Rectal smooth muscle tissue (tissue), 1 donor: ENCODE measurements at regions not wholly inside any gene's neighbourhood (a gene's known extent, or its start where the extent isn't known, plus 50 kb on each side); places are given as distances from the start of the nearest gene placed in this dataset.
"Not testable (repeated sequence)": the region's sequence is repeated elsewhere in the genome, so short reads cannot be mapped to it uniquely, and the experiment has no call there.

Experiments used
- H3K27ac ChIP-seq: one replicate; pipeline ENCODE4 v1.7.0; 2013; ENCODE audit warnings: low read depth, low read length, inconsistent platforms
- H3K27me3 ChIP-seq: one replicate; pipeline ENCODE4 v1.7.0; 2013; ENCODE audit warnings: low read length; ENCODE audit not compliant: control insufficient read depth, insufficient read depth
- H3K36me3 ChIP-seq: one replicate; pipeline ENCODE4 v1.7.0; 2013; ENCODE audit warnings: low read length; ENCODE audit not compliant: control insufficient read depth, insufficient read depth
- H3K4me1 ChIP-seq: one replicate; pipeline ENCODE4 v1.7.0; 2013; ENCODE audit warnings: low read length; ENCODE audit not compliant: control insufficient read depth, insufficient read depth
- H3K4me3 ChIP-seq: one replicate; pipeline ENCODE4 v1.7.0; 2013; ENCODE audit warnings: low read length
- H3K9ac ChIP-seq: one replicate; pipeline ENCODE4 v1.7.0; 2013; ENCODE audit warnings: low read length

GRCh38 chr2:52340171-52340570 lies 1308.2 kb upstream of the NRXN1 start:
- Histone ChIP-seq H3K27ac (no peak overlapping the region), H3K36me3 (no peaks in the 10 kb centered on the region), H3K4me3 (no peak overlapping the region), H3K4me1 (no peaks in the 10 kb centered on the region), H3K9ac (no peak overlapping the region), H3K27me3 (no peaks in the 10 kb centered on the region)

- H3K36me3 ChIP-seq, H3K9ac ChIP-seq, H3K4me1 ChIP-seq, H3K4me3 ChIP-seq, H3K27me3 ChIP-seq, H3K27ac ChIP-seq: not testable (repeated sequence)
Measured at GRCh38 chr2:52337786-52338185, 1305.9 kb upstream of the NRXN1 start.

DNA sequence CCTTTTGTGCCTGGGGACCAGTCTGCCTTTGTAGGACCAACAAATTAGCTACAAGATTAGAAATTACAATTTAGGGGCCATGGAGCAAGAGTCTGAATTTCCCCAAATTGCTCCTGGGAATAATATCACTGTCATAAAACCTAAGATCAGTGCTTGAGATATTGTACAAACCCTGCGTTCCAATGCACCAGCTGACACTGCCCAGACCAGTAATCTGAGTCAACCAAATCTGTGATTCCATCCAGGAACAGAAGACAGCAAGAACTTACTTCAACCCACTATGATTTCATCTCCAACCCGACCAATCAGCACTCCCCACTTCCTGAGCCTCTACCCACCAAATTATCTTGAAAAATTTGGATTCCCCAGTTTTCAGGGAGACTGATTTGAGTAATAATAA lies 1305.0 kb upstream of the NRXN1 start:
- Histone ChIP-seq H3K4me3 (no peak overlapping the region), H3K9ac (no peak overlapping the region), H3K4me1 (no peaks in the 10 kb centered on the region), H3K27me3 (no peaks in the 10 kb centered on the region), H3K27ac (no peak overlapping the region), H3K36me3 (no peaks in the 10 kb centered on the region)

GRCh38 chr2:52335727-52336126 lies 1303.8 kb upstream of the NRXN1 start:
- H3K27ac ChIP-seq = no peak overlapping the region
- no peak overlapping the region for H3K4me3 ChIP-seq
- H3K4me1 ChIP-seq = no peaks in the 10 kb centered on the region
- no peaks in the 10 kb centered on the region for H3K27me3 ChIP-seq
- no peak overlapping the region for H3K9ac ChIP-seq
- H3K36me3 ChIP-seq = no peaks in the 10 kb centered on the region

- no peak overlapping the region for H3K4me3 ChIP-seq
- H3K36me3 ChIP-seq = no peaks in the 10 kb centered on the region
- no peaks in the 10 kb centered on the region for H3K4me1 ChIP-seq
Measured at GRCh38 chr2:52334185-52334584, 1302.3 kb upstream of the NRXN1 start.

GRCh38 chr2:52327641-52328040 lies 1295.7 kb upstream of the NRXN1 start:
- no peak overlapping the region for H3K27ac ChIP-seq
- H3K36me3 ChIP-seq = no peaks in the 10 kb centered on the region
- H3K4me3 ChIP-seq = no peak overlapping the region
- H3K27me3 ChIP-seq = no peaks in the 10 kb centered on the region
- no peaks in the 10 kb centered on the region for H3K4me1 ChIP-seq
- H3K9ac ChIP-seq = no peak overlapping the region

More at GRCh38 chr2:52334185-52334584, 1302.3 kb upstream of the NRXN1 start:
- Histone ChIP-seq H3K27me3 (no peaks in the 10 kb centered on the region), H3K27ac (no peak overlapping the region), H3K9ac (no peak overlapping the region)

GRCh38 chr2:52314231-52314630 lies 1282.3 kb upstream of the NRXN1 start:
- no peak overlapping the region for H3K27ac ChIP-seq
- H3K36me3 ChIP-seq = no peaks in the 10 kb centered on the region
- no peaks in the 10 kb centered on the region for H3K4me1 ChIP-seq
- H3K27me3 ChIP-seq = no peaks in the 10 kb centered on the region
- H3K4me3 ChIP-seq = no peak overlapping the region
- H3K9ac ChIP-seq = no peak overlapping the region

GRCh38 chr2:52312486-52312885 lies 1280.6 kb upstream of the NRXN1 start:
- Histone ChIP-seq H3K36me3 (no peaks in the 10 kb centered on the region), H3K9ac (no peak overlapping the region), H3K4me1 (no peaks in the 10 kb centered on the region), H3K27ac (no peak overlapping the region), H3K4me3 (no peak overlapping the region), H3K27me3 (no peaks in the 10 kb centered on the region)

DNA sequence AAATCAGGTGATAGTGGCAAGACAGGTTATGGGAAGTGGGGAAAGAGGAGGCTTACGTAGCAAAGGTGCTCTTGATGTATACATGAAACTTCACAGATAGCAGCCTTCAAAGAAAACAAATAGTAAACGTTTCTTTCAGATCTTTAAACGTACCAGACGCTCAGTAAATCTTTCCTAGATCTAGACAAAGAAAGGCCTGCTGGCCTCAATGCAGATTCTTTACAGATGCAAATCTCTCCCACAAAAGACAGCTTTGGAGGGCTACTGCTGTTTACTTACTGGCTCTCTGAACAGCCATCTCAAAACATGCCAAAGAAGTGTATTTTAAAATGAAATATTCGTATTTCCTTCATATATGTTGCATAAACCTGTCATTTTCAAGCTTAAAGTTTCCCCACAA lies 1279.9 kb upstream of the NRXN1 start:
- Histone ChIP-seq H3K27me3 (no peaks in the 10 kb centered on the region), H3K4me3 (no peak overlapping the region), H3K36me3 (no peaks in the 10 kb centered on the region), H3K9ac (no peak overlapping the region), H3K4me1 (no peaks in the 10 kb centered on the region), H3K27ac (no peak overlapping the region)

GRCh38 chr2:52308156-52308555 lies 1276.2 kb upstream of the NRXN1 start:
- Histone ChIP-seq H3K4me1 (no peaks in the 10 kb centered on the region), H3K27me3 (no peaks in the 10 kb centered on the region), H3K4me3 (no peak overlapping the region), H3K36me3 (no peaks in the 10 kb centered on the region), H3K9ac (no peak overlapping the region), H3K27ac (no peak overlapping the region)

GRCh38 chr2:52294628-52295027 lies 1262.7 kb upstream of the NRXN1 start:
- no peak overlapping the region for H3K9ac ChIP-seq
- no peaks in the 10 kb centered on the region for H3K27me3 ChIP-seq
- H3K4me1 ChIP-seq = no peaks in the 10 kb centered on the region
- H3K27ac ChIP-seq = no peak overlapping the region
- no peak overlapping the region for H3K4me3 ChIP-seq
- no peaks in the 10 kb centered on the region for H3K36me3 ChIP-seq

- no peak overlapping the region for H3K4me3 ChIP-seq
- no peaks in the 10 kb centered on the region for H3K4me1 ChIP-seq
- H3K27me3 ChIP-seq = no peaks in the 10 kb centered on the region
Measured at GRCh38 chr2:52292801-52293200, 1260.9 kb upstream of the NRXN1 start.

GRCh38 chr2:52289741-52290140 lies 1257.8 kb upstream of the NRXN1 start:
- no peak overlapping the region for H3K27ac ChIP-seq
- H3K4me1 ChIP-seq = no peaks in the 10 kb centered on the region
- H3K9ac ChIP-seq = no peak overlapping the region
- no peaks in the 10 kb centered on the region for H3K27me3 ChIP-seq
- no peaks in the 10 kb centered on the region for H3K36me3 ChIP-seq
- no peak overlapping the region for H3K4me3 ChIP-seq

More at GRCh38 chr2:52292801-52293200, 1260.9 kb upstream of the NRXN1 start:
- H3K9ac ChIP-seq = no peak overlapping the region
- no peak overlapping the region for H3K27ac ChIP-seq
- no peaks in the 10 kb centered on the region for H3K36me3 ChIP-seq
